ENCODE measurements at regions not wholly inside any gene's neighbourhood (a gene's known extent, or its start where the extent isn't known, plus 50 kb on each side); places are given as distances from the start of the nearest gene placed in this dataset.

DNA sequence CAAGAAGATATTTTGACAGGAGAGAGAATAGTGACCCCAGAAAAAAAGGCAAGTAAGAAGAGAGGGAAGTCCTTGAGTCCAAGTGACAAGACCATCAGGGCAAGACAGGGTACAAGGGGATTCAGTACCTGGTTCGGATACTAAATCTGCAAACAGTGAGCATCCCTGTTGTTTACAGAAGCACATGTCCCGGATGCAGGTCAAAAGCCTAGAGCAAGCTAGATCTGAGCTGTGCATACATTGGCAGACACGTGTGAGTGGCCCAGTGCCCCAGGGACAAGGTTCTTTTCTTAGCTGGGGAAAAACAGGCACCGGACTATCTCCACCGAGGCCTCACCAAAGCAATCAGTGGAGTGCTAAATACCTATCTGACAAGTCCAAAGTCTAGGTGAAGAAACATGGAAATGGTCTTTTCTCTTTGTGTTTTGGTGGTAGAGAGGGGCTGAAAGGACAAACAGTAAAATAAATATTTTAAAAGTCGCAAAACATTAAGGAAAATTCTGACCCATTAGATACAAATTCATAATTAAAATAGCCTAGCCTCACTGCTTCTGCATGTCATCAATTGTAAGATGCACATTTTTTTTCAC is 165.2 kb downstream of the SUCLG1 start:
- no peaks in the 10 kb centered on the region for H3F3A ChIP-seq (ENCODE audit: low read depth)

GRCh38 chr2:84292545-84292944 is 166.5 kb downstream of the SUCLG1 start:
- Histone ChIP-seq H4K20me1 (ENCODE audit: insufficient read depth, low read length, poor library complexity, severe bottlenecking) (no peaks in the 10 kb centered on the region), H3F3A (ENCODE audit: low read depth) (no peaks in the 10 kb centered on the region), H3K9me3 (ENCODE audit: insufficient read depth, low read depth, low read length) (no peaks in the 10 kb centered on the region), H3K27me3 (ENCODE audit: insufficient read depth, low read length, poor library complexity, severe bottlenecking) (no peaks in the 10 kb centered on the region), H3K4me1 (ENCODE audit: insufficient read depth, low read length, poor library complexity, severe bottlenecking) (no peaks in the 10 kb centered on the region), H3K4me3 (ENCODE audit: low read length, poor library complexity, severe bottlenecking) (no peak overlapping the region), H2AFZ (ENCODE audit: low read length) (no peak overlapping the region), H3K79me2 (ENCODE audit: insufficient read depth, low read length) (no peaks in the 10 kb centered on the region), H3K9me2 (replicated peaks; ENCODE audit: low read depth, low read length) (no peaks in the 10 kb centered on the region), H3K9ac (ENCODE audit: low read depth, low read length, poor library complexity, severe bottlenecking) (no peak overlapping the region), H3K36me3 (ENCODE audit: insufficient read depth, low read length) (no peaks in the 10 kb centered on the region), H3K4me2 (ENCODE audit: low read depth, low read length, poor library complexity, severe bottlenecking) (no peak overlapping the region)
- TF ChIP-seq EZH2phosphoT487 (IDR thresholded peaks at IDR 0.05; ENCODE audit: borderline replicate concordance), result no peak
- TF ChIP-seq, protein P1, sequence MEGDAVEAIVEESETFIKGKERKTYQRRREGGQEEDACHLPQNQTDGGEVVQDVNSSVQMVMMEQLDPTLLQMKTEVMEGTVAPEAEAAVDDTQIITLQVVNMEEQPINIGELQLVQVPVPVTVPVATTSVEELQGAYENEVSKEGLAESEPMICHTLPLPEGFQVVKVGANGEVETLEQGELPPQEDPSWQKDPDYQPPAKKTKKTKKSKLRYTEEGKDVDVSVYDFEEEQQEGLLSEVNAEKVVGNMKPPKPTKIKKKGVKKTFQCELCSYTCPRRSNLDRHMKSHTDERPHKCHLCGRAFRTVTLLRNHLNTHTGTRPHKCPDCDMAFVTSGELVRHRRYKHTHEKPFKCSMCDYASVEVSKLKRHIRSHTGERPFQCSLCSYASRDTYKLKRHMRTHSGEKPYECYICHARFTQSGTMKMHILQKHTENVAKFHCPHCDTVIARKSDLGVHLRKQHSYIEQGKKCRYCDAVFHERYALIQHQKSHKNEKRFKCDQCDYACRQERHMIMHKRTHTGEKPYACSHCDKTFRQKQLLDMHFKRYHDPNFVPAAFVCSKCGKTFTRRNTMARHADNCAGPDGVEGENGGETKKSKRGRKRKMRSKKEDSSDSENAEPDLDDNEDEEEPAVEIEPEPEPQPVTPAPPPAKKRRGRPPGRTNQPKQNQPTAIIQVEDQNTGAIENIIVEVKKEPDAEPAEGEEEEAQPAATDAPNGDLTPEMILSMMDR (conservative IDR thresholded peaks at IDR 0.05; ENCODE audit: low read length), result no peak

More for the DNA sequence above, 165.2 kb downstream of the SUCLG1 start:
- Histone ChIP-seq H4K20me1 (ENCODE audit: insufficient read depth, low read length, poor library complexity, severe bottlenecking) (no peaks in the 10 kb centered on the region), H3K9me3 (ENCODE audit: insufficient read depth, low read depth, low read length) (no peaks in the 10 kb centered on the region), H3K27me3 (ENCODE audit: insufficient read depth, low read length, poor library complexity, severe bottlenecking) (no peaks in the 10 kb centered on the region), H3K4me3 (ENCODE audit: low read length, poor library complexity, severe bottlenecking) (no peak overlapping the region), H3K4me1 (ENCODE audit: insufficient read depth, low read length, poor library complexity, severe bottlenecking) (no peaks in the 10 kb centered on the region), H3K9ac (ENCODE audit: low read depth, low read length, poor library complexity, severe bottlenecking) (no peak overlapping the region), H3K4me2 (ENCODE audit: low read depth, low read length, poor library complexity, severe bottlenecking) (no peak overlapping the region), H3K9me2 (replicated peaks; ENCODE audit: low read depth, low read length) (no peaks in the 10 kb centered on the region), H3K36me3 (ENCODE audit: insufficient read depth, low read length) (no peaks in the 10 kb centered on the region), H3K79me2 (ENCODE audit: insufficient read depth, low read length) (no peaks in the 10 kb centered on the region), H2AFZ (ENCODE audit: low read length) (no peak overlapping the region)
- TF ChIP-seq EZH2phosphoT487 (IDR thresholded peaks at IDR 0.05; ENCODE audit: borderline replicate concordance), result no peak
- TF ChIP-seq, protein P1 (conservative IDR thresholded peaks at IDR 0.05; ENCODE audit: low read length), result no peak

- Histone ChIP-seq H3K9me3 (ENCODE audit: insufficient read depth, low read depth, low read length) (no peaks in the 10 kb centered on the region), H3K4me1 (ENCODE audit: insufficient read depth, low read length, poor library complexity, severe bottlenecking) (no peaks in the 10 kb centered on the region), H2AFZ (ENCODE audit: low read length) (no peak overlapping the region), H4K20me1 (ENCODE audit: insufficient read depth, low read length, poor library complexity, severe bottlenecking) (no peaks in the 10 kb centered on the region), H3K4me3 (ENCODE audit: low read length, poor library complexity, severe bottlenecking) (no peak overlapping the region), H3K4me2 (ENCODE audit: low read depth, low read length, poor library complexity, severe bottlenecking) (no peak overlapping the region), H3K9ac (ENCODE audit: low read depth, low read length, poor library complexity, severe bottlenecking) (no peak overlapping the region), H3K9me2 (replicated peaks; ENCODE audit: low read depth, low read length) (no peaks in the 10 kb centered on the region), H3K36me3 (ENCODE audit: insufficient read depth, low read length) (no peaks in the 10 kb centered on the region), H3K79me2 (ENCODE audit: insufficient read depth, low read length) (no peaks in the 10 kb centered on the region), H3K27me3 (ENCODE audit: insufficient read depth, low read length, poor library complexity, severe bottlenecking) (no peaks in the 10 kb centered on the region), H3F3A (ENCODE audit: low read depth) (no peaks in the 10 kb centered on the region)
- TF ChIP-seq, protein P1 (conservative IDR thresholded peaks at IDR 0.05; ENCODE audit: low read length), result no peak
- no peak for TF ChIP-seq EZH2phosphoT487 (IDR thresholded peaks at IDR 0.05; ENCODE audit: borderline replicate concordance)
Measured at GRCh38 chr2:84290537-84290936, 168.5 kb downstream of the SUCLG1 start.

Measured in Loucy (cell line).